OCI-LY7 (cell line): ENCODE measurements at regions not wholly inside any gene's neighbourhood (a gene's known extent, or its start where the extent isn't known, plus 50 kb on each side); places are given as distances from the start of the nearest gene placed in this dataset.

Source experiments
- CTCF ChIP-seq: fragments of 200-600 bp; sonication (generic); conservative IDR thresholded peaks from 2 replicates; pipeline ENCODE4 v1.5.1; 2014; ENCODE audit warnings: mild to moderate bottlenecking, antibody characterized with exemption, low read length, moderate library complexity, mixed read lengths
- EZH2phosphoT487 ChIP-seq: fragments of 200-600 bp; sonication (generic); IDR thresholded peaks from 2 replicates; pipeline ENCODE4 v1.6.1; 2018; ENCODE audit warnings: low read depth, borderline replicate concordance, mild to moderate bottlenecking, mixed run types, antibody characterized with exemption, low read length, moderate library complexity, mixed read lengths

- TF ChIP-seq CTCF, result no peak
- TF ChIP-seq EZH2phosphoT487, result no peak
Measured at GRCh38 chrX:122913764-122914163, 270.3 kb upstream of the GRIA3 start.
